Activated naive CD8-positive, alpha-beta T cell treated with anti-CD3 and anti-CD28 coated beads, Interleukin-2, amount 50 U/mL, for 16 hours (primary cell): ENCODE measurements at regions not wholly inside any gene's neighbourhood (a gene's known extent, or its start where the extent isn't known, plus 50 kb on each side); places are given as distances from the start of the nearest gene placed in this dataset.
"Not testable (repeated sequence)": the region's sequence is repeated elsewhere in the genome, so short reads cannot be mapped to it uniquely, and the experiment has no call there.

ENCODE experiments used
- DNase-seq: peaks from one replicate; pipeline ENCODE4 v3.0.0-alpha.2; 2020; ENCODE audit warnings: low read depth, low spot score

DNA sequence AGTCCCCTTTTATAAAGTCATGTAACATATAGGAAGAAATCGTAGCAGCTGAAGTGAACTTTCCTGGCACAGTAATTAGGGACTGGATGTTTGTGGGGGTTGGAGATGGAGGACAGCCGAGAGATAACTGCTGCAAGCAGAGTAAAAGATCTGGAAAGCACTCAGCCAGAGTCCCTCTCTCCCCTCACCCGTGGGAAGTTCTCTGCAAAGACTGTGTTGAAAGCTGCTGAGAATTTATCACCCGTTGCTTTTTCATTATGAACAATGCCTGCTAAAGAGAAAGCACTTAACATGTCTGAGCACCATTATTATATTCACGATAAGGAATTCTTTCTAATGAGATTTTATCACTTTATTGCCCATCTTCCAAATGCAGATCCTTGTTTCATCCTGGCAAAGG, 248.8 kb downstream of the SHOX2 start:
- no peak for DNase-seq

DNA sequence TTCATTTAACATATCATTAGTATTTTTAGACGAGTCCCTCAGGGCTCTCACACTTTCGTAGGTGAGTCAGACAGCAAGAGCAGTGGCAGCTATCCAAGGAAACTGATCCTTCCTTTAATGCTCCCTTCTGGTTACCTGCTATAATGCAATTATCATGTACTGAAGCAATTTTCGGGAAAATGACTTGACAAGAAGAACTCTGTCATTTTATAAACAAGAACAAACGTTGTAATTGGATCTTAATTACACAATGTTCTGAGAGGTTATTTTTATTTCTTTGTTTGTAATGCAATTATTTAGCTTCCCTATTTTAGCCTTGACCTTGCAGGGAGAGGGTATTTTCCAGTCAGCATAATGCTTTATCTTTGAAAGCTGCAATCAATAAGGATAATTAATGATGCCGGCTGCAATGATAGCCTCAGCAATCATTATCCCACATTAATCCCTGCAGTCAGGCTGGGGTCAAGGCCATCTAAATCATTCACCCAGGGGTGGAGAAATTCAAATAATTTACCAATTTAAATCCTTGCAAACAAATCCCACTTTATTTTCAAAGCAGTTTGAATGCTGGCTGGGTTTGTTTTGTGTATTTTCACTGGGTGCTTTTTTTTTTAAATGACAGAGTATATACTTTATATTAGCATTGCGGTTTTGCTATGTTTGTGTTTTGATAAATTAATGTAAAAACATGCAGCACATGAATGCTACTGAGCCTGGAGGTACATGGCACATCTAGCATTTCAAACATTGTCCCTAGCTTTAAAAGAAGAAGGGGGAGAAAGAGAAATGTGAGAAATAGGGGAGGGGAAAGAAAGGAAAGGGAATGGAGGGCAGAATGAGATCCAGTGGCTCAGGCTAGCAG, 249.9 kb downstream of the SHOX2 start:
- no peak for DNase-seq

DNA sequence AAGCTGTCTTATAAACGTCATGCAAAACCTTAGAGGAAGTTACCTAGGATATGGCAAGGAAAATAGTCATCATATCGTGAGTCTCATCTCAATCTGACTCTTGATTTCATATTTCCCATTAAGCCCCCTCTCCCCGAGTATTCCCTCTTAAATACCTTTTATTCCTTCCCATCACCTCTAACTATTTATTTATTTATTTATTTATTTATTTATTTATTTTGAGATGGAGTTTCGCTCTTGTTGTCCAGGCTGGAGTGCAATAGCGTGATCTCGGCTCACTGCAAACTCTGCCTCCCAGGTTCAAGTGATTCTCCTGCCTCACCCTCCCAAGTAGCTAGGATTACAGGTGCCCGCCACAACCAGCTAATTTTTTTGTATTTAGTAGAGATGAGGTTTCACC, 260.4 kb downstream of the SHOX2 start:
- DNase-seq = not testable (repeated sequence)

DNA sequence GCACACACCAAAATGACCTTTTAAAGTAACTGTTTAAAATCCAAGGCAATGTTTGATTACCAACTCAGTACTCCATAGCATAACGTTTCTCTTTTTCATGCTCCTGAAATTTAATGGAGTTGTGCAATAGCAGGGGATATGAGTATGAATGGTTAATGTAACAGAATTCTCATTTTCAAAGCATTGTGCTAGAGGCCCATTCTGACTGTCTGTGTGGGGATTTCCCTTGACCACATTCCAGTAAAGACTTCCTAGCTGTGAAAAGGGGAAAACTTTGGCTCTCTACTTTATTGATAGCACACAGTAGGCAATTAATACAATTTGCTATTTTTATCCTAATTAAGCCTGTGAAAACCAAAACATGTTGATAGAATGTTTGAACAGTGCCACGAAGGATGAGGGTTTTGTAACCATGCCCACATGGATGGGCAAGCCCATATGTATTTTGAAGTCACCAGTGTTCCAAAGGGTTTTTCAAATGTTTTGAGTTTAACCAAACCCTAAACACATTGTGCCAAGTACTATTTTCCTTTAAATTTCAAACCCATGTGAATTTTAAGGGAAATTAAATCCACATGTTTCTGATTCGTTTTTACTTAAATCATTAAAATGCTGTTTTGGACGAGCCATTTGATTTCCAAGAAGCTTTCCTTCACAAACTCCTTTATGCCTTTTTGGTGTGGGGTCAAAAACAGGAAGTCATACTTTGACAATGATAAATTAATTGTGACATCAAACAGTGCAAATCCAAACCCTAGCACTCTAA, 261.2 kb downstream of the SHOX2 start:
- no peak for DNase-seq

DNA sequence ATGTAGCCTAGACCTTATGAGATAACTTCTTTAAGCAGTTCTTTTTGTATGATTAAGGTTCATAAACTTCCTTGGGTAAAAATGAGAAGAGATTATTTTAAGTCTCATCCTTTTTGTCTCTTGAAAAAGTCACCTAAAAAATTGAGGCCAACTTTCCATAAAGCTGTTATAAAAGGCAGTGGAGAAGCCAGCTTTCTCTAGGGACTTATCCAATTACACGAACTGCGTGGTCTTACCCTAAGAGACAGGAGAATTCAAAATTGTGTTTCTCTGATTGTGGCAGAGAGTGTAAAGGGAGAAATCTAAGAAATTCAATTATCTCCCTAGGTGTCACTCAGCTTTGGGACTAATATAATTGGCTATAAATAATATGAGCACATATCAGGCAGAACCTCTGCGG, 262.0 kb downstream of the SHOX2 start:
- no peak for DNase-seq

DNA sequence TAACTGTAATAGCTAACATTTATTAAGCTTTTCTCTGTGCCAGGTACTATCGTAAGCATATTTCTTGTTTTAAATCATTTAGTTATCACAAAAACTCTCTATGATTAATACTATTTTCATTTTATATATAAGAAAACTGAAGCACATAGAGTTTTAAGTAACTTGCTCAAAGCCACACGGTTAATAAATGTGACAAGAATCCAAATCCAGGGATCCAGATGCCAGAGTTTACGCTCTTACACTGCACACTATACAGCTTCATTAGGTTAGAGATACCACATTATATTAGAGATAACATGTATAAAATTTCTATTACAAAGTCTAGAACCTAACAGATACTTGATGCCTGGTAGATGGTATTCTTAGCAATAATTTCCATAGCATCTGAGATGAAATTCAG, 265.2 kb downstream of the SHOX2 start:
- no peak for DNase-seq

DNA sequence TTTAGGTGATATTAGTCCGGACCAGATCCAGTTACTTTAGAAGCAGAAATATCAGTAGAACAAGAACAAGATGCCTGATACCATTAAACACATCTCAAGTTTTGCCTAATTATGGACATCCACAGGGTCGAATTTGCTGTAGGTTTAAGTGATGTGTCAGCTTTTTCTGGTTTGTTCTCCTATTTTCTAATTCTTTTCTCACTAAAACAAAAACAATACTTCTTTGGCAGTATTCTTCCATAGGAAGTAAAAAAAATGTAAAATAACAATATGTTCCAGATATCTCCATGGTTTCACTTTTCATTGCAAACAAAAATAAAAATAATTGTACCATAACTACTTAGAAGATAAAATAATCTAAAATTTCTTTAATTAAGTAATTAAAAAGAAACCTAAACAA, 265.7 kb downstream of the SHOX2 start:
- no peak for DNase-seq

DNA sequence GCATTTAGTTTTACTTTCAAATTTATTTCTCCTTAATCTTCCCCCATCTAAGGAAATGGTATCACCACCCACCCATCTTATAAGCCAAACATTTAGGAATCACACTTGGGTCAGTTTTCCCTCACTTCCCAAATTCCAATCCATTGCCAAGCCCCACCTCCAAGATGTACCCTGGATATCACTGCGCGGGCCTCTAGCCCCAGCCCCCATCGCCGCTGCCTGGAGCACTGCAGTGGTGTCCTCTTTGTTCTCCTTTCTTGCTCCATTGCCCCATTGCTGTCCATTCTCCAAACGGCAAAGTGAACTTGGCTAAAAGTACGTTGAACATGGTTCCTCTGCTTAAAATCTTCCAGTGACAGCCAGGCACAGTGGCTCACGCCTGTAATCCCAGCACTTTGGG, 267.8 kb downstream of the SHOX2 start:
- DNase-seq = no peak

DNA sequence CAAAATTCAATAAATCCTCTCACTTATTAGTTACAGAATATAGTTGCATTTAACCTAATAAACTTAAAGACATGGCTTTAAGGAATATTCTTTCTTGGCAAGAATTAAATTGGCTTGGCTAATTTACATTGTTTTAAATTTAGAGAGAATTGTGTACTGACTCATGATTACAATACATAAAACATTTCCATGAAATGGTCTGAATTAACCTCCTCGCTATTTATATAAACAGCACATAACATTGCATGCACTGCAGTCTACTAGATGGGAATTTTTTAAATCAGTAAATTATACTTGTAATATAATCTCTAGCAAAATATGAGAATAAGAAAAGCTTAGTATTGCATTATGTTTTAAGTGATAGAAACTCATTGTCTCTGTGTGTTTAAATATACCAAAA, 268.9 kb downstream of the SHOX2 start:
- no peak for DNase-seq

DNA sequence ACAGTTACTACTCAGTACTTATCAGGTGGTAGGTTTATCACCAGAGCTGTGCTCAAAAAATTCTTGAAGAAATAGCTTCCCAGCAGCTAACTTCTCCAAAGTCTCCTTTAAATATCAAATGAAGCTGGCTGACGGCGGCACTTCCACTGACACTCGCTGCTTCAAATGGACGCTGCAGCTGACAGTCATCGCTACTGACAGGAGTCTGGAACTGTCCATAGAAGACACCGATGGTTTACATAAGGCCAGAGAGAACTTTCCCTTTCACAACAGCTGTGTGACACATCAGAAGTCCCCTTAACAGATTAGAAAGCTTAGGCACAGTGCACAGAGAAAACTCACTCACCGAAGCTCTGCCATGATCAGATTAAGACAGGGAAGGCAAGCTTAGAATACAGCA, 270.2 kb downstream of the SHOX2 start:
- no peak for DNase-seq

DNA sequence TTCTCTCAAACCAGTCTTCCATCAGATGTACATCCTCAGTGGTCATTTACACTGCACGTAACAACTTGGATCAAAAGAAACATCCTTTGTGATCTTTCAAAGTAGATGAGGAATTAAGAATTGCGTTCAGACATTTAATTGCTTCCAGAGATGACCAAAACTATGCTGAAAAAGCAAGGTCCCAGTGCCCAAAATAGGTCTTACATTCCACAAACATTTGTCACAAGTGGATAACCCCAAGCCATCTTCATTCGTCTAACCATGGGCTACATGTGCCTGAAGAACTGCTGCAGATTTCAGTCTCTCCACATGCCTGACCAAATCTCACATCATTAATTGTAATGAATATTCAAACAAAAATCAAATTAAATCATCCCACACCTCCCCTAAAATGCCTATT, 273.6 kb downstream of the SHOX2 start:
- DNase-seq = no peak

DNA sequence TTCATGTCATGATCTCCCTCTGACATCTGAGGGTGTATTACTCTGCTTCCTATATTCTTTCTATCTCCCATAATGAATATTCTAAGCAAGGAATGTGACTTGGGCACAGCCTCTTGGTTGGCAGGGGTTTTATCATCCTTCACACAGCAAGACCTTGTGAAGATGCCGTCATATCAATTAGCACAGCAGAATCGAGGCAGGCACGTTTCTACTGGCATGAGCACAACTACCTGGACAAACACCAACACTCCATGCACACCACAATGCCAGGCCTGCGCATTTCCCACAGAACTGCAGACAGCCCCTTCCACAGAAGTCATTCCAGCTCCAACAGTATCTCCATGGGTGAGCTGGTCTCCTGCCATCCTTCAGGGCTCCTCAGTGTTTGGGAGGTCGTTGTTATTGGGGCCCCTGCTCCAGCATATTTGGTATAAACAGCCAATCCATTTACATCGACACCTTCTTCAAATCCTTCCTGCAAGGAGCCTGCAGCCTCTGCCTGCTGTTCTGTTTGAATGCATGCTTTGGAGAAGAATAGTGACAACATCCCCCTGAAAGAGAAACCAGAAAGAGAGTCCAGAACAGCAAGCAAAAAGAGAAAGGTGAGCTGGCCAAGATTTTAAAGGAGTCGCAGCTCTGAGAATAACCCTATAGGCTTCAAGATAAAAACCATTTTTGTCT, 275.5 kb downstream of the SHOX2 start:
- no peak for DNase-seq

DNA sequence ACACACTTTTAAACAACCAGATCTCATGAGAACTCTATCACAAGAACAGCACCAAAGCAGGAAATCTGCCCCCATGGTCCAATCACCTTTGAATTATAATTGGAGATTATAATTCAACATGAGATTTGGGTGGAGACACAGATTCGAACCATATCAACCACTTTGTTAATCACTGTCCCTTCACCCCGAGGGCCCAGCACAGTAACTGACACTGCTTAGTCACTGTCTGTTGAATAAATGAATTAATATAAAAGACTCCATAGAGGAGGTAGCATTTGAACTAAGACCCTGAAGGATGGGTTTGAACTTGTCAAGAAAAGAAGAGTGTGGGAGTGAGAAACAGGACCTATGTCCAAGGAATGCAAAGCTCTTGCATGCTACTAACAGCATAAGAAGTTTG, 276.4 kb downstream of the SHOX2 start:
- no peak for DNase-seq

DNA sequence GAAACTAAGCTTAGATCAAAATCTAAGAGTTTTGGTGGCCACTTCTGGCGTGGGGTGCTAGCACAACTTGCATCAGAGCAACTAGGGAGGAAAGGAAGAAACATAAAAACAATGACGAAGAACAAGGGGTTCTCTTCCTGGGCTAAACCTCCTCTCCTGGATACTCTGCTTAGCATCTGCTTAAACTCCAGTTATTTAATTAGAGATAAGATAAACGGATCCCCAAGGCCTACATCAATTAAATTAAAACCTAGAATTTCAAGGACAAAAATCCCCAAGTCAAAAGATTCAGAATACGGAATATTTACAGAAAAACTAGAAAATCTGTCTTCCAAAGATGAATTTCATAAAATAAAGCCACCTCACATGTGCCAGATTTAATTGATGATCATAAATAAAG, 281.9 kb downstream of the SHOX2 start:
- no peak for DNase-seq

DNA sequence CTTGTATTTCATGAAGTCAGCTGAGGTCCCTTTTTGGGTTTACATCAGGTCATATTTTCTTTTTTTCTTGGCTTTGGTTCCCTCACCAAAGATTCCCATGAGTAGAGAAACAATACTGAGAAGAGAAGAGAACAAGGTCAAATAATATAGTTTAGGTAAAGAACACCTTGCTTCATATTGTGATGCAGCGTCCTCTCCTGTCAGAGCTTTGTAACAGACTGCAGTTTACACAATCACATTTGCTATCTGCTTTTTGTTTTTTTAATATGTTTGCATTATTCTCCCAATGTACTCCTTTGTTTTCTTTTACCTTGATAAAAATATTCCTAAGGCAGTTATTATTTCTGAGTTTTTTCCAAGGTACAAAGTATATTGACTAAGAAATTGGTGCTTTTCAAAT, 283.2 kb downstream of the SHOX2 start:
- DNase-seq = no peak

DNA sequence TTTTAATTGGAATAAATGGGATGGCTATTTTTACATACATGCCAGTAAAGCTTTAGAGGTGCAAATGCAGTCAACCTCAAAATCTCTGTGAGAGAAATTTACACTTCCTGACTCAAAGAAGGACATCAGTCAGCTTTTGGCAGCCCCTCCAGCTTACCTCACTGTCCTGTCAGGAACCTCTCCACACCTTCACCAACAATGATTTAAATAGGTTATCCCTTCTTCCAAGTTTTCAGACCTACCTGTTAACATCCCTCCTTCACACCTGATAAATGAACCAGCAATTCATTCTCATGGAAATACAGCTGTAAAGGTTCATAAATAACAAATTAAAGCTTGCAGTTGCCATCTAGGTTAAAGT, 286.1 kb downstream of the SHOX2 start:
- no peak for DNase-seq

DNA sequence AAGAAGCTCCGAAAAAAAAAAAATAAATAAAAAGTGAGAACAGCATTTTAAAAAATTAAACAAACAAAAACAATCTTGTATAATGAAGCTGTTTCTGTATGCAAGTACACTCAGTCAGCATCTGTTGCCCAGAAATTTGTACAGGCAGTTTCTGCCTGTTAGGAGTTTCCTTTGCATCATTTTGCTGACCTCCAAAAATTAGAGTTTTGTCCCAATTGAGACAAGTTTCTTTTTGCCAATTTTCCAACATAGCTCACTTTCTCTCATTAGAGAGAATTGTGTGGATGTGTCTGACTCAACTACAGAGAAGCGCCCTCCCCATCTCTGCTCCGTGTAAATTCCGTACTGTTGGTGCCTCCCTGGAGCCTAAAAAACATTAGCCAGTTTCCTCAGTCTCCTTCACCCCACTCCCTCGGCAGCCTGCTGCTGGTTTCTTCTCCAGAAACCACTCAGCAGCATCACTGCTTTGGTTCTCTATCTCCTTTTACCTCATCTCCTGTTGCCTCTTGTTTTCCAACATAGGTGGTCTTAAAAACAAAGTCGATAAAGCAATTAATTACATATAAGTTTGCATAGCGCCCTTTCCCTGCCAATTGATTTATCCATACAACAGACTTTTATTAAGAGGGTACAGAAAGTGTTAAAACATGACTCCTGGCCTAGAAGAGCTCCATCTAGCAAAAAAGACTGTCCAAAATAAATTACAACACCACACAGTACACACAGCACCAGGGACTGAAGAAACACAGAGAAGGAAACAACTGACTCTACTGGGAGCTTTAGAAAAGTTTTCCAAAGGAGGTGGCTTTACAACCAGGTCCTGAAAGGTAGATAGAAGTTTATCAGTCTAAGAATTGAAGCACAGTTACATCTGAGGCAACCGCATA, 286.7 kb downstream of the SHOX2 start:
- DNase-seq = no peak

DNA sequence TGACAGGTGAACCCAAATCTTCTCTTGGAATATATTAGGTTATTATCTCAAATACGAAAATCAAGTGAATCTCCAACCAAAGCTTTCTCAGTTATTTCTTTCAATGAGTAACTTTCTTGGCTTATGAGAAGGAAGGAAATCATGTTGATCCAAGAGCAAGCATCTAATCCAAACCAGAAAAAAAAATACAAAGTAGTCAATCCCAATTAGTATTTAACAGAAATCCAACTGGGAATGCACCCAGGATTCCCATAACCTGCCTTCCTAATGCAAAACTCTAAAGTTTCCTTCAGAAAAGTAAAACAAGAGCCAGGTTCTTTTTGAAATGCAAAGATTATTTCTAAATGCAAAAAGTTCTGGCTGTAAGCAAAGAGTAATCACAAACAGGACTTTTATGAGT, 289.3 kb downstream of the SHOX2 start:
- no peak for DNase-seq

DNA sequence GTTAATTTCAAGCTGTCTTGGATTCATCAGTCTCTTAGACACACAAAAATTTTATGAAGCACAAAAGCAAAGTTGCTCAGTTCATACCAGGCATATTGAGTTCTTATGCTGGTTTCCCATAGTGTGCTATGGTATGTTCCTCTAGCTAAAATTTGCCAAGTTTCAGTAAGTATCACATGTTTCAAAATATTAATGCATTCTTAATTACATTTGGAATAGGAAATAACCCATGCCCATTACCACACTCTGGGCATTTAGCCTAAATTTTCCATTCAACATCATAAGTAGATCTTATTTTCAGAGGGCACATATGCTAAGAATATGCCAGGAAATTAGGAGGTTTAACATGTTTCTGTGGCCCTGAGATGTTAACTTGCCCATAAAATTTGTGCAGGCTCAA, 289.9 kb downstream of the SHOX2 start:
- no peak for DNase-seq

DNA sequence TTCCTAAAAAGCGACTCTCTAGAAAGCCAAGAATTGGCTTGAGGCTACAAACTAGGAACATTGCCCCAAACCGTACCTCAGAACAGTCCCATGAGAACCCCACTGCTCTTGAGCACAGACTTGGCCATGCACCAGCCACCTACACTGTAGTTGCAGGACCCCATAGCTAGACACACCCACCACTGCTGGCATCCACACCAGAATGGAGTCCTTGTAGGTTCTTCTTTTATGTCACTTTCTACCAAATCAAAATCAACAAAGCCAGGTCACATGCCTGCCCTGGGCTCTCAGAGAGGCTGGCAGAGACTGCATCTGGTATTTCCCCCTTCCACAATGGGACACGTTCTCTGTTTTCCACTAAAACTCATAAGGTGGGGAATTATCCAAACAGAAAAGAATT, 290.5 kb downstream of the SHOX2 start:
- DNase-seq = no peak

DNA sequence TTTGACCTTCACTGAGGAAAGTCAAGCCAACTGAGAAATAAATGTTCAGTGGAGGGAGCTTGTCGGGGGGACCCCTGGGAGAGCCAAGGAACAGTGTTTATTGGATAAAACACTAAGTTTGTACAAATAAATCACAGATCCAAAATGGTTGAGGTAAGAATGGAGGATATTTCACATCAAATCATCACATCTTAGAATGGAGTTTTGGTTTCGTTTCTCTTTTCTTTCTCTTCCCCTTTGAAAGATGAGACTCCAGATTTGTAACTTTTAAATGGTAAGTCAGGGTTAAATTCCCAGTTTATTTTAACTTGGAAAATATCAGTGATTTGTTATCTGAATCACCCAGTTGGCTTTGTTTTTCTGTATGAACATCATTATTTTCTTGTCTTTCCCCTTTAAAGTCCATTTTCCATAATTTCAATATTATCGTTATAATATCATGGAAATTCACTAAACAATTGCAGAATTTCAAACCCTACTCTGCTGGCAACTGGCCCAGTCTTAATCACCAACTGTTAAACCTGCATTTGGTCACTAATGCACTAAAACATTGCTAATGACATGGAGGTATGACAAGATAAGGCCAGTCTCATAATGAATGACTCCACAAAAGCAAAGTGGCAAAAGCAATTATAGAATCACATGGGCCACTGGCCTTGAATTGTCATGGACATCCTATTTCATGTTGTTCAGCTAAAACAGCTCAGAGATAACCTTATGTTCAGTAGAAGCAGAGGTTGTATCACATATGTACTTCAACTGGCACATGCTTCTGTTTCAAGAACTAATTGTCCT, 295.1 kb downstream of the SHOX2 start:
- DNase-seq = no peak
